ENCODE measurements at regions not wholly inside any gene's neighbourhood (a gene's known extent, or its start where the extent isn't known, plus 50 kb on each side); places are given as distances from the start of the nearest gene placed in this dataset.

DNA sequence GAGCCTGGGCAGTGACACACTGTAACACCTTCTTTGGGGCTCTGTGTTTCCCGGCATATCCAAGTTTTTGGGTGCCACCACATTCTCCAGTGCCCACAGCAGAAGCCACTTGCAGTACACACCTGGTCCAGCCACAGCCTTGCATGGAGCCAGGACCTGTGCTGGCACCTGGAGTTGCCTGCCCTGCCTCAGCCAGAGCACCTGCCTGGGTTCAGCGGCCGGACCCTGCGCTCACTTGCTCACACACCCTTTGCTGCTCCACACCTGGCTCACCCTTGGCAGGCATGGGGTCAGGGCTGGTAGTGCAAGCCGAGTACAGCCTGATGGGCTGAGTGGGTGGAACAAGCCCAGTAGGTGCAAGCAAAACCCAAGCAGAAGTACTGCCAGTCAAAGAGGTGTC, 1511.1 kb downstream of the TECRL start:
- no peaks in the 10 kb centered on the region for H3F3A ChIP-seq (replicated peaks; ENCODE audit: insufficient read depth)
- no peak overlapping the region for H3K4me3 ChIP-seq (ENCODE audit: low read depth in 2 of 2, low read length in 1 of 2)
- no peak overlapping the region for H3K4me2 ChIP-seq
- POLR2A ChIA-PET, result no interaction called here
- no peak overlapping the region for H3K27ac ChIP-seq (ENCODE audit: low read depth in 2 of 2, low read length in 1 of 2)
- no peak overlapping the region for H3K9ac ChIP-seq
- no peaks in the 10 kb centered on the region for H3K9me3 ChIP-seq
- 40% methylated on average over 1 of the region's 5 CpGs for WGBS (ENCODE audit: low lambda C conversion rate)
- H3K4me1 ChIP-seq (ENCODE audit: control insufficient read depth in 1 of 2, insufficient read depth in 2 of 2, low read depth in 1 of 2, low read length in 1 of 2), result no peaks in the 10 kb centered on the region
- CTCF ChIA-PET, result no interaction called here
- no peaks in the 10 kb centered on the region for H3K36me3 ChIP-seq (replicated peaks in 1 of 2; ENCODE audit: control insufficient read depth in 1 of 2, insufficient read depth in 2 of 2, low read length in 1 of 2)
- H2AFZ ChIP-seq (ENCODE audit: low read depth), result no peak overlapping the region
- no peaks in the 10 kb centered on the region for H3K9me2 ChIP-seq
- no peak for TF ChIP-seq USF2 (IDR thresholded peaks at IDR 0.05; ENCODE audit: borderline replicate concordance, low read depth, low read length)
- TF ChIP-seq CTCF (IDR thresholded peaks at IDR 0.05), result no peak
- TF ChIP-seq, protein P1, sequence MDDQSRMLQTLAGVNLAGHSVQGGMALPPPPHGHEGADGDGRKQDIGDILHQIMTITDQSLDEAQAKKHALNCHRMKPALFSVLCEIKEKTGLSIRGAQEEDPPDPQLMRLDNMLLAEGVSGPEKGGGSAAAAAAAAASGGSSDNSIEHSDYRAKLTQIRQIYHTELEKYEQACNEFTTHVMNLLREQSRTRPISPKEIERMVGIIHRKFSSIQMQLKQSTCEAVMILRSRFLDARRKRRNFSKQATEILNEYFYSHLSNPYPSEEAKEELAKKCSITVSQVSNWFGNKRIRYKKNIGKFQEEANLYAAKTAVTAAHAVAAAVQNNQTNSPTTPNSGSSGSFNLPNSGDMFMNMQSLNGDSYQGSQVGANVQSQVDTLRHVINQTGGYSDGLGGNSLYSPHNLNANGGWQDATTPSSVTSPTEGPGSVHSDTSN (IDR thresholded peaks at IDR 0.05), result no peak
- TF ChIP-seq EP300 (IDR thresholded peaks at IDR 0.05; ENCODE audit: borderline replicate concordance in 1 of 2, low read depth in 1 of 2, low read length in 1 of 2), result no peak
- TF ChIP-seq RCOR1 (IDR thresholded peaks at IDR 0.05; ENCODE audit: low read length), result no peak
- no peak for TF ChIP-seq TEAD4 (IDR thresholded peaks at IDR 0.05; ENCODE audit: borderline replicate concordance, insufficient read depth)
- TF ChIP-seq, protein P2, sequence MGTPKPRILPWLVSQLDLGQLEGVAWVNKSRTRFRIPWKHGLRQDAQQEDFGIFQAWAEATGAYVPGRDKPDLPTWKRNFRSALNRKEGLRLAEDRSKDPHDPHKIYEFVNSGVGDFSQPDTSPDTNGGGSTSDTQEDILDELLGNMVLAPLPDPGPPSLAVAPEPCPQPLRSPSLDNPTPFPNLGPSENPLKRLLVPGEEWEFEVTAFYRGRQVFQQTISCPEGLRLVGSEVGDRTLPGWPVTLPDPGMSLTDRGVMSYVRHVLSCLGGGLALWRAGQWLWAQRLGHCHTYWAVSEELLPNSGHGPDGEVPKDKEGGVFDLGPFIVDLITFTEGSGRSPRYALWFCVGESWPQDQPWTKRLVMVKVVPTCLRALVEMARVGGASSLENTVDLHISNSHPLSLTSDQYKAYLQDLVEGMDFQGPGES (IDR thresholded peaks at IDR 0.05; ENCODE audit: low read depth, low read length), result no peak
- no peak for TF ChIP-seq ZBTB33 (IDR thresholded peaks at IDR 0.05; ENCODE audit: borderline replicate concordance, low read depth)
- TF ChIP-seq MXI1 (IDR thresholded peaks at IDR 0.05; ENCODE audit: low read depth, low read length), result no peak
- TF ChIP-seq TAF1 (IDR thresholded peaks at IDR 0.05; ENCODE audit: borderline replicate concordance, low read depth, low read length), result no peak
- TF ChIP-seq FOSL2 (IDR thresholded peaks at IDR 0.05; ENCODE audit: borderline replicate concordance, low read depth), result no peak
- no peak for TF ChIP-seq YY1 (IDR thresholded peaks at IDR 0.05; ENCODE audit: low read depth)
- TF ChIP-seq SMC3 (IDR thresholded peaks at IDR 0.05; ENCODE audit: low read depth, low read length), result no peak
- no peak for TF ChIP-seq USF1 (IDR thresholded peaks at IDR 0.05; ENCODE audit: borderline replicate concordance, low read depth)
- no peaks in the 10 kb centered on the region for H3K27me3 ChIP-seq (ENCODE audit: insufficient read depth)
- H4K20me1 ChIP-seq (ENCODE audit: insufficient read depth), result no peaks in the 10 kb centered on the region
- no peak for DNase-seq
- no peaks in the 10 kb centered on the region for H3K79me2 ChIP-seq (ENCODE audit: insufficient read depth)
